LNCaP clone FGC (cell line): ENCODE measurements at regions not wholly inside any gene's neighbourhood (a gene's known extent, or its start where the extent isn't known, plus 50 kb on each side); places are given as distances from the start of the nearest gene placed in this dataset.

Source experiments
- DNase-seq: peaks from one replicate; pipeline ENCODE4 v3.0.0-alpha.2; 2011; ENCODE audit warnings: low read depth
- H3K4me3 ChIP-seq: 2 replicates; pipeline ENCODE4 v1.5.1; 2011; ENCODE audit warnings: mild to moderate bottlenecking, low read depth, low read length, control low read depth
- TF ChIP-seq, protein P1 (sequence below): IDR thresholded peaks from 2 replicates; pipeline ENCODE4 v1.5.1; 2012; ENCODE audit warnings: mild to moderate bottlenecking; ENCODE audit not compliant: control insufficient read depth, insufficient read depth; ENCODE audit errors: extremely low read depth

DNA sequence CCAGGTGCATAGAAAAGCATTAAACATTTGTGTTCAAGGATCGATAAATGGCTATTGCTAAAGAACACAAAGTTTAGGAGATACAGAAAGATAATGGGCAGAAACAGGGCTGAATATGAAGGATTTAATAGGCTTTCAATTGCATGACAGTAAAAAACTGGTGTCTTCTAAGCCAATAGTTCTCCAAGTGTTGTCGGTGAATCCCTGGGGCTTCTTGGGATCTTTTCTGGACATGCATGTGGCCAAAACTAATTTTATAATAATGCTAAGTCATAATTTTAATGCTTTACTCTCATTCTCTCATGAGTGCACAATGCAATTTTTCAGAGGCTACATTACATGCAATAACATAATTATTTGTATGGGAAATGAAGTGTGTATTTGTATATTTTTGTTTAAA lies 521.1 kb upstream of the ANKRD30A start:
- no peak for DNase-seq
- TF ChIP-seq, protein P1, sequence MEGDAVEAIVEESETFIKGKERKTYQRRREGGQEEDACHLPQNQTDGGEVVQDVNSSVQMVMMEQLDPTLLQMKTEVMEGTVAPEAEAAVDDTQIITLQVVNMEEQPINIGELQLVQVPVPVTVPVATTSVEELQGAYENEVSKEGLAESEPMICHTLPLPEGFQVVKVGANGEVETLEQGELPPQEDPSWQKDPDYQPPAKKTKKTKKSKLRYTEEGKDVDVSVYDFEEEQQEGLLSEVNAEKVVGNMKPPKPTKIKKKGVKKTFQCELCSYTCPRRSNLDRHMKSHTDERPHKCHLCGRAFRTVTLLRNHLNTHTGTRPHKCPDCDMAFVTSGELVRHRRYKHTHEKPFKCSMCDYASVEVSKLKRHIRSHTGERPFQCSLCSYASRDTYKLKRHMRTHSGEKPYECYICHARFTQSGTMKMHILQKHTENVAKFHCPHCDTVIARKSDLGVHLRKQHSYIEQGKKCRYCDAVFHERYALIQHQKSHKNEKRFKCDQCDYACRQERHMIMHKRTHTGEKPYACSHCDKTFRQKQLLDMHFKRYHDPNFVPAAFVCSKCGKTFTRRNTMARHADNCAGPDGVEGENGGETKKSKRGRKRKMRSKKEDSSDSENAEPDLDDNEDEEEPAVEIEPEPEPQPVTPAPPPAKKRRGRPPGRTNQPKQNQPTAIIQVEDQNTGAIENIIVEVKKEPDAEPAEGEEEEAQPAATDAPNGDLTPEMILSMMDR: no peak
- no peak overlapping the region for H3K4me3 ChIP-seq

GRCh38 chr10:36603688-36604087 lies 521.7 kb upstream of the ANKRD30A start:
- DNase-seq: no peak
- H3K4me3 ChIP-seq: no peak overlapping the region
- TF ChIP-seq, protein P1: no peak

- TF ChIP-seq, protein P1: no peak
- no peak overlapping the region for H3K4me3 ChIP-seq
- no peak for DNase-seq
Measured at GRCh38 chr10:36602374-36602773, 523.0 kb upstream of the ANKRD30A start.

GRCh38 chr10:36597756-36598320 lies 527.6 kb upstream of the ANKRD30A start:
- no peak overlapping the region for H3K4me3 ChIP-seq
- TF ChIP-seq, protein P1: no peak
- no peak for DNase-seq

- no peak overlapping the region for H3K4me3 ChIP-seq
- TF ChIP-seq, protein P1: no peak
- no peak for DNase-seq
Measured at GRCh38 chr10:36592964-36593363, 532.4 kb upstream of the ANKRD30A start.

DNA sequence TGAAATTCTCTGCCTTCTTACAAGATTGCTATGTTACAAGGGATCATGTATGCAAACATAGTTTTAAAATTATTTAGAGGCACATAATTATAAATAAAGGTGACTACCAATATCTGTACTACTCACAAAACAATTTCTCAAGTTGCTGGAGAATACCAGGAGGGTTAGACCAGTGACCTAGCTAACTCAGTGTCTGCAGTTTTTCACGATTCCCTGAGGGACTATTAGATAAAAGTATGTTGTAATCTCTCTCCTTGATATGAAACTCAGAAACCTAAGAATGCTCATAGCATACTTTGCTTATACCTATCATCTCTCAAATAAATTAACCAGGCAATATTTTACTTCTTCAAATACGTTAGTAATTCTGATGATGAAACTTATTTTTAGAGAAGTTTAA lies 534.0 kb upstream of the ANKRD30A start:
- no peak for DNase-seq
- H3K4me3 ChIP-seq: no peak overlapping the region
- TF ChIP-seq, protein P1: no peak

DNA sequence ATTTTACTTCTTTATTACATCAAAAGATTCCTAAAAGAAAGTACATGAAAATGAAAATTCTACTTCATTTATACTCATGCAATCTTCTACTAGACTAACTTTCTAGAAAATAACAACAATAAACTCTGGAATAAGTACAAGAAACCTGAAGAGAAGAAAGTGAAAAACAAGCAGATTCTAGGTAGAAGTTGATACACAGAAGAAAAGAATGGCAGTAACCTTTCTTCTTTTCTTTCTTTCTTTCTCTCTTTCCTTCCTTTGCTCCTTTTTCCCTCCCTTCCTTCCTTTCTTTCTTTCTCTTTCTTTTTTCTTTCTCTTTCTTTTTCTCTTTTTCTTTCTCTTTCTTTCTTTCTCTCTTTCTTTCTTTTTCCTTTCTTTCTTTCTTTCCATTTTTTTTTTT lies 541.7 kb upstream of the ANKRD30A start:
- TF ChIP-seq, protein P1: no peak
- H3K4me3 ChIP-seq: no peak overlapping the region
- DNase-seq: no peak
